Kidney (tissue), 13 donors: ENCODE measurements at regions not wholly inside any gene's neighbourhood (a gene's known extent, or its start where the extent isn't known, plus 50 kb on each side); places are given as distances from the start of the nearest gene placed in this dataset.
"Not testable (repeated sequence)": the region's sequence is repeated elsewhere in the genome, so short reads cannot be mapped to it uniquely, and the experiment has no call there.

Experiments
- DNase-seq, 5 donors: peaks; one replicate each; pipeline ENCODE4 v3.0.0-alpha.2; 2013 to 2020
- FAIRE-seq: peaks from 2 replicates; lab custom pipeline; 2012; peaks lifted over from hg19 to GRCh38; lab: Jason Lieb, UNC
- H3K27ac ChIP-seq, 2 donors: one replicate each; pipeline ENCODE4 v1.7.0; 2013; ENCODE audit warnings: low read depth in 2 of 2, low read length in 2 of 2, inconsistent platforms in 1 of 2
- H3K27me3 ChIP-seq: one replicate; pipeline ENCODE4 v1.7.1; 2013; ENCODE audit warnings: low read length, inconsistent platforms; ENCODE audit not compliant: control insufficient read depth, insufficient read depth
- H3K36me3 ChIP-seq, 3 donors: one replicate each; pipeline versions ENCODE4 v1.7.0 to v1.7.1; 2013; ENCODE audit warnings: low read length in 3 of 3, control low read depth in 1 of 3, inconsistent platforms in 1 of 3; ENCODE audit not compliant: insufficient read depth in 3 of 3, control insufficient read depth in 2 of 3
- H3K4me1 ChIP-seq, 3 donors: one replicate each; pipeline versions ENCODE4 v1.7.0 to v1.7.1; 2013; ENCODE audit warnings: low read length in 3 of 3, inconsistent platforms in 1 of 3, low read depth in 1 of 3; ENCODE audit not compliant: control insufficient read depth in 2 of 3, insufficient read depth in 2 of 3
- H3K4me3 ChIP-seq, 3 donors: one replicate each; pipeline versions ENCODE4 v1.7.0 to v1.8.1; 2013; ENCODE audit warnings: low read length in 3 of 3, control low read depth in 1 of 3, inconsistent platforms in 1 of 3
- H3K9ac ChIP-seq, 3 donors: one replicate each; pipeline versions ENCODE4 v1.7.0 to v1.7.1; 2013; ENCODE audit warnings: low read length in 3 of 3, control low read depth in 1 of 3, inconsistent platforms in 1 of 3
- H3K9me3 ChIP-seq, 3 donors: one replicate each; pipeline versions ENCODE4 v1.7.0 to v1.7.1; 2013; ENCODE audit warnings: low read length in 3 of 3, control low read depth in 1 of 3, inconsistent platforms in 1 of 3; ENCODE audit not compliant: control insufficient read depth in 2 of 3, insufficient read depth in 1 of 3
- CTCF ChIP-seq: IDR thresholded peaks from 3 replicates; pipeline ENCODE4 v1.5.1; 2012; ENCODE audit warnings: mild to moderate bottlenecking, moderate library complexity, borderline replicate concordance; ENCODE audit not compliant: insufficient read depth; ENCODE audit errors: extremely low read depth
- intact Hi-C: fragments of 100-400 bp; cut with DNase I; formaldehyde crosslinking; loops from one replicate; pipeline ENCODE4 v1.11.1; 2022
- donor health status: control.
- donor health status: control.
- donor health status: control.
- donor health status: control.
- donor health status: control.
- donor health status: DM: yes; HTN: yes; CAD: no.
- donor health status: Normal renal cell carcinoma (clear cell type).

GRCh38 chr1:37362594-37363385, 111.6 kb upstream of the ZC3H12A start:
- no peaks in the 10 kb centered on the region for H3K36me3 ChIP-seq
- no peaks in the 10 kb centered on the region for H3K27me3 ChIP-seq
- H3K9me3 ChIP-seq = no peaks in the 10 kb centered on the region
- peak in 1 of 5 donors; percentile 12 for DNase-seq
- no peak overlapping the region for H3K4me3 ChIP-seq
- no peak for FAIRE-seq
- intact Hi-C loops = no loop called here
- H3K9ac ChIP-seq = no peak overlapping the region
- H3K4me1 ChIP-seq = no peaks in the 10 kb centered on the region
- no peak for TF ChIP-seq CTCF
- H3K27ac ChIP-seq = no peak overlapping the region

GRCh38 chr1:37363535-37363934, 110.8 kb upstream of the ZC3H12A start:
- FAIRE-seq (no peak), DNase-seq (no peak)
- Histone ChIP-seq H3K9me3 (no peaks in the 10 kb centered on the region), H3K4me1 (no peaks in the 10 kb centered on the region), H3K27ac (no peak overlapping the region), H3K27me3 (no peaks in the 10 kb centered on the region), H3K4me3 (no peak overlapping the region), H3K36me3 (no peaks in the 10 kb centered on the region), H3K9ac (no peak overlapping the region)
- intact Hi-C loops = no loop called here
- no peak for TF ChIP-seq CTCF

GRCh38 chr1:37368665-37369315, 105.6 kb upstream of the ZC3H12A start:
- H3K9me3 ChIP-seq, H3K4me3 ChIP-seq, intact Hi-C loops, H3K4me1 ChIP-seq, H3K27me3 ChIP-seq, FAIRE-seq, H3K9ac ChIP-seq, DNase-seq, H3K36me3 ChIP-seq, H3K27ac ChIP-seq: not testable (repeated sequence)

- H3K9me3 ChIP-seq = no peaks in the 10 kb centered on the region
- TF ChIP-seq CTCF = no peak
- intact Hi-C loops = no loop called here
Observed at GRCh38 chr1:37372302-37372701, 102.1 kb upstream of the ZC3H12A start.

More at GRCh38 chr1:37372302-37372701, 102.1 kb upstream of the ZC3H12A start:
- H3K4me3 ChIP-seq = no peak overlapping the region
- no peak overlapping the region for H3K27ac ChIP-seq
- H3K36me3 ChIP-seq = no peaks in the 10 kb centered on the region
- DNase-seq = no peak
- FAIRE-seq = no peak
- no peaks in the 10 kb centered on the region for H3K27me3 ChIP-seq
- no peaks in the 10 kb centered on the region for H3K4me1 ChIP-seq
- H3K9ac ChIP-seq = no peak overlapping the region
